HL-60 (cell line): ENCODE measurements at regions not wholly inside any gene's neighbourhood (a gene's known extent, or its start where the extent isn't known, plus 50 kb on each side); places are given as distances from the start of the nearest gene placed in this dataset.

Source experiments
- POLR2AphosphoS5 ChIP-seq: IDR thresholded peaks from 2 replicates; pipeline ENCODE4 v1.6.1; 2012; ENCODE audit warnings: low read depth
- SPI1 ChIP-seq: IDR thresholded peaks from 2 replicates; pipeline ENCODE4 v1.6.1; 2012; ENCODE audit warnings: low read depth, mild to moderate bottlenecking, borderline replicate concordance
- TF ChIP-seq, protein P1 (sequence below): IDR thresholded peaks from one replicate; pipeline ENCODE4 v1.5.1; 2011; ENCODE audit warnings: low read length, control low read depth, inconsistent platforms; ENCODE audit not compliant: insufficient read depth

DNA sequence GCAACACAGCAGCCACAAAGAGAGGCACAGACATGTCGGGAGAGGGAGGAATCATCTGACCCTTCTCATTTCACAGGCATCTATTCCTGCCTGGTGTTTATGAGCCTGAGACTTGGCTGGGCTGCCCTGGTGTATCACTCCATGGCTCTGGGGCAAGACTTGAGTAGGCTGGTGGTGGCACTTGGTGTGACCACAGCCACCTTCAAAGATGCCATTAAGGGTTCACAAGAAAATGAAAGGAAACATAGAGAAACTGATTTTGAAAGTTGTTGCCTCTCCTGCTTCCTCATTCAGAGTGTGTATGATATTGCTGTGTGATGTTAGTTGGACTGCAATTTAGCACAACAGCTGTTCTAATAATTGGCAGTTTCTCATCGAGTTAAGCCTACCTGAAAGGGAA is 298.8 kb downstream of the FAM72C start:
- TF ChIP-seq SPI1 = no peak
- TF ChIP-seq, protein P1, sequence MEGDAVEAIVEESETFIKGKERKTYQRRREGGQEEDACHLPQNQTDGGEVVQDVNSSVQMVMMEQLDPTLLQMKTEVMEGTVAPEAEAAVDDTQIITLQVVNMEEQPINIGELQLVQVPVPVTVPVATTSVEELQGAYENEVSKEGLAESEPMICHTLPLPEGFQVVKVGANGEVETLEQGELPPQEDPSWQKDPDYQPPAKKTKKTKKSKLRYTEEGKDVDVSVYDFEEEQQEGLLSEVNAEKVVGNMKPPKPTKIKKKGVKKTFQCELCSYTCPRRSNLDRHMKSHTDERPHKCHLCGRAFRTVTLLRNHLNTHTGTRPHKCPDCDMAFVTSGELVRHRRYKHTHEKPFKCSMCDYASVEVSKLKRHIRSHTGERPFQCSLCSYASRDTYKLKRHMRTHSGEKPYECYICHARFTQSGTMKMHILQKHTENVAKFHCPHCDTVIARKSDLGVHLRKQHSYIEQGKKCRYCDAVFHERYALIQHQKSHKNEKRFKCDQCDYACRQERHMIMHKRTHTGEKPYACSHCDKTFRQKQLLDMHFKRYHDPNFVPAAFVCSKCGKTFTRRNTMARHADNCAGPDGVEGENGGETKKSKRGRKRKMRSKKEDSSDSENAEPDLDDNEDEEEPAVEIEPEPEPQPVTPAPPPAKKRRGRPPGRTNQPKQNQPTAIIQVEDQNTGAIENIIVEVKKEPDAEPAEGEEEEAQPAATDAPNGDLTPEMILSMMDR = no peak
- TF ChIP-seq POLR2AphosphoS5 = no peak
